T-helper 2 cell (primary cell): ENCODE measurements at regions not wholly inside any gene's neighbourhood (a gene's known extent, or its start where the extent isn't known, plus 50 kb on each side); places are given as distances from the start of the nearest gene placed in this dataset.
"Not testable (repeated sequence)": the region's sequence is repeated elsewhere in the genome, so short reads cannot be mapped to it uniquely, and the experiment has no call there.

Experiments used
- DNase-seq, 5 experiments: peaks; one replicate each; pipeline versions ENCODE4 v3.0.0 to v3.0.0-alpha.2; 2012 to 2022

- no peak for DNase-seq
These were observed 403.7 kb downstream of the OXSM start for GRCh38 chr3:26193558-26193957.

GRCh38 chr3:26196781-26197180, 406.9 kb downstream of the OXSM start:
- DNase-seq = no peak

DNA sequence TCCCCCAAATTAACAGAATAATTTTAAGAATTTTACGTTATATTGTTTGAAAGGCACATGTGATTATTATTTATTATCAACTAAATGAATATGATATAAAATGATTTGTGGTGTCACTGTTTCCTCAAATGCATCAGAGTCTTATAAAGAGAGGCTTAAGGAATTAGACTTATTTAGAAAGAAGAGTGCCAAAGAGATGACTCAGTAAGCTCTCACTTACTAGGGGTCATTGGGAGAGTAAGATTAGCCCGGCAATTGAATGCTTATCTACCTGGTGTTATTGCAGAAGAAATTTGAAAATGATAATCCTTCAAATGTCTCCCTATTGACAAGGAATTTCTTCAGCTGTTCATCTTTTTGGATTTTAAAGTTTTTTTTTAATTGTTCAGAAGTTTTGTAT, 408.7 kb downstream of the OXSM start:
- no peak for DNase-seq

DNA sequence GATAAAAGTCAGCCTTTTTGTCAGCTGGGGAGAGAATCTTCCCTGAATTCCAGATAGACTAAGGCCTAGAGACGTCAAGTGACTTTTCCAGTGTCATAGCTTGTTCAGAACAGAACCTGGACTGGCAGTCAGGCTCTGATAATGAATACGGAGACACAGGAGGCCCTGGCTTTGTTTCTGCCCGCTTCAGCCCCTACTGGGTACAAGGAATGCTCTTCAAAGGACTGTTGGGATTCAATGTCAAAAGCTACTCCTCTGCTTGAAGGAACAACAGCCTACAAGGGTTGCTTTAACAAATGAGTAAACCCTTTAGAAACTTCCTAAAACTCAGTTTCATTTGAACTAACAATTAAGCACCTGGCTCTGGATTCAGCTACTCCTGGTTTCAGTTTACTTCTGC, 412.3 kb downstream of the OXSM start:
- no peak for DNase-seq

- no peak for DNase-seq
These were observed 415.6 kb downstream of the OXSM start for GRCh38 chr3:26205475-26205874.

DNA sequence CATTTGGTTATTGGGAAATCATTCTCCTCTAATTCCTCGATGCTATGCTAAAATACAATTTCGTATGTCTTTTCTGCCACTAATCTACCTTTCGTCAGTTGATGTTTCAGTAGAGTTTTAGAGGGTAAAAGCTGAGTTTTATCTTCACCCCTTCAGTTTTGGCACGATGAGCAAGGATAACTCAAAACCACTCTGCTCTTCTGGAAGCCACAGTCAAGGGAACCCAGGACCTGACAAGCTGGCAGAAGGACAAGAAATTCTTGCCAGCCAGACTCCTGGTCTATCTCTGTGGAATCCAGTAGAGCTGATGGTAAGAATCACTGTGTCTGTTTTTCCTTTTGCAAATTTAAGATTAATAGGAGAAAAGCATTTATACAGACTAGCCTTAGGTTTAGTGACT, 414.4 kb upstream of the LRRC3B start:
- DNase-seq = no peak

- no peak for DNase-seq
These were observed 392.8 kb upstream of the LRRC3B start for GRCh38 chr3:26229801-26230200.

GRCh38 chr3:26233374-26233773, 389.2 kb upstream of the LRRC3B start:
- DNase-seq = no peak

DNA sequence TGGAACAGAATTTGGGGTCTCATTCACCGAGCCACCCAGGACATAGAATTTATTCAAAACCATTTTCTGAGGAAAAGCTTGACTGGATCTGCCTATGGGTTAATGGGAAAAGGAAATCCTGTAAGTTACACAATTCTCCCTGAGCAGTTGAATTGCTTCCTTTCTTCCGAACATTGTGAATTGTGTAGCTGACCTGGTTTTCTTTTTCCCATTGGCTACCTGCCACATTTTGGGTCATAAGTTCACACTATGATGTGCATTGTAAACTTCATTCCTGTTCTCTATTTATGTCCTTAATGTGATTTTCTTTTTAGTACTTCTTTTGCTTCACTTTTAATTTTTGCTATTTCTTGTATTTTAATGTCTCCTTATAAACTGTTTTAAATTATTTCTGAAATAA, 386.0 kb upstream of the LRRC3B start:
- DNase-seq = no peak

DNA sequence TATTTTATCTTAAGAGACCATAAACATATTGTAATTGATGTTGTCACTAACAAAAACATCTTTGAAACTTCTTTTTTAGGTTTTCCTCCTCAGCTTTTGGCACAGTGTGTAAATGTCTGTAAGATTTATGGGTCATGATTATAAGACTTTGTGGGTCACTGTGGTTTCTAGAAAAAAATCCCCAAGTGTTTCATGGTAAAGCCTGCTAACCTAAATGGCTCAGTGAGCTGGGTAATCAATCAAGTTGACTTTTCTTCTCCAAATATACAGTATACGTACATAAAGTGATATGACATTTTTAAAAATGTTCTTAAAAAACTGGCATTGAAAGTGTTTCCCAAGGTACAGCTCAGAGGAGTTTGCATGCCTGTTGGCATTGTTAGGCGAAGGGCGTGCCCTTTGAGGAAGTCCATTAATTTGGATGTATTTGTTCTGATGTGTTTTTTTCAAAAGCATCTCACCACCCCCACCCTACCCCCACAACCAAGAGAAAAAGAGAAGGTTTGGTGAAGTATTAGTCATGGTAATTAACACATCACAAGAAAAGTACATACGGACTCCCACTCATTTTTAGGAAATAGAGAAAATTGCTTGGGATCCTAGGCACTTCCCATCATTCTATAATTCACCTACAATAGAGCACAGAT, 385.4 kb upstream of the LRRC3B start:
- no peak for DNase-seq

DNA sequence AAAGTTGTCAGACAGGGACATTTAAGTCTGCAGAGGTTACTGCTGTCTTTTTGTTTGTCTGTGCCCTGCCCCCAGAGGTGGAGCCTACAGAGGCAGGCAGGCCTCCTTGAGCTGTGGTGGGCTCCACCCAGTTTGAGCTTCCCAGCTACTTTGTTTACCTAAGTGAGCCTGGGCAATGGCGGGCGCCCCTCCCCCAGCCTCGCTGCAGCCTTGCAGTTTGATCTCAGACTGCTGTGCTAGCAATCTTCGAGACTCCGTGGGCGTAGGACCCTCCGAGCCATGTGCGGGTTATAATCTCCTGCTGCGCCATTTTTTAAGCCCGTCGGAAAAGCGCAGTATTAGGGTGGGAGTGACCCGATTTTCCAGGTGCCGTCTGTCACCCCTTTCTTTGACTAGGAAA, 378.0 kb upstream of the LRRC3B start:
- not testable (repeated sequence) for DNase-seq

GRCh38 chr3:26245236-26245635, 377.3 kb upstream of the LRRC3B start:
- DNase-seq = no peak

- DNase-seq = no peak
These were observed 375.7 kb upstream of the LRRC3B start for GRCh38 chr3:26246901-26247300.

- no peak for DNase-seq
These were observed 374.9 kb upstream of the LRRC3B start for GRCh38 chr3:26247712-26248111.

DNA sequence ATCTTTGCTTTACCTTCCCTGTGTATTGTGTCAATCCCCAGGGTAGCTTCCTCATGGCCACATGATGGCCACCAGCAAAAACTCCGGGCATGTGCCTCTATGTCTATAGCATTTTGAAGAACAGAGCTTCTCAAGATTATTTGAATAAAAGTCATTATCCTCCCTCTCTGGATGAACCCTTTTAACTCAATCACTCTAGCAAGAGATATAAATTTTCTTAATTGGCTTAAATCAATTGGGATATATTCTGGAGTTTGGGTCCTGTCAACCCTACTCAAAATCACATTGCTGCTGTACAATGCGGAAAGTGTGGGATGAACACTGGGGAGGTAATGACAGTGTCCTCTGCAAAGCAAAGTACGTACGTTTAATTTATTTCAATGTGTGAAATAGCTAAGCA, 370.6 kb upstream of the LRRC3B start:
- DNase-seq = no peak

DNA sequence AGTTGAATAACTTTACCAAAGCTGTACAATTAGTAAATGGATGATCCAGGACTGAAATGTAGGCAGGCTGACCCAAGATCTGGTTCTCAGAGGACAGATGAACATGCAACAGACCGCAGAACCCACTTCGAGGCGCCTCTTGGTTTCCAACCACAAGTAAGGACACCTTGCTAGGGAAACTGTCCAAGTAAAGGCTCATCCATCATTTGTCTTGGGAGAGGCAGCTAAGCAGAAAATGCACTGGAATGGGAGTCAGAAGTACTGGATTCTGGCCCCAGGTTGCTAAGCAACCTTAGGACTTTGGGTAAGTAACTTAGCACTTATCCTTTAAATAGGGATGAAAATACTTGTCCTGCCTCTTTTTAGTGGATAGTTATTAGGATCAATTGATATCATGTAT, 366.3 kb upstream of the LRRC3B start:
- DNase-seq = no peak

DNA sequence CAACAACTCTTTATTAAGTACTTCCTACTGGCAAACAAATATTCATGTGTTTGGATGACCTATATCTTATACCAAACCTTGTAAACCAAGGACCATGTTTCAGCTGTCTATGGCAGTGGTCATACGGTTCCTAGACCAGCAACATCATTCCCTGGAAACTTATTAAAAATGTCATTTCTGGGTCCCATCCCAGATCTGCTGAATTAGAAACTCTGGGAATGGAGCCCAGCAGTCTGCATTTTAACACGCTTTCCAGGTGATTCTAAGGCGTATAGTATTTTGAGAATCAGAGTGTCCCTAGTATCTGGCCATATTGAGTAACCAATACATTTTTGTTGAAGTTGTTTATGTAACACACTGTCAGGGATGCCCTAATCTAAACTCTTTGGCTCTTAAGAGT, 363.4 kb upstream of the LRRC3B start:
- DNase-seq = no peak

DNA sequence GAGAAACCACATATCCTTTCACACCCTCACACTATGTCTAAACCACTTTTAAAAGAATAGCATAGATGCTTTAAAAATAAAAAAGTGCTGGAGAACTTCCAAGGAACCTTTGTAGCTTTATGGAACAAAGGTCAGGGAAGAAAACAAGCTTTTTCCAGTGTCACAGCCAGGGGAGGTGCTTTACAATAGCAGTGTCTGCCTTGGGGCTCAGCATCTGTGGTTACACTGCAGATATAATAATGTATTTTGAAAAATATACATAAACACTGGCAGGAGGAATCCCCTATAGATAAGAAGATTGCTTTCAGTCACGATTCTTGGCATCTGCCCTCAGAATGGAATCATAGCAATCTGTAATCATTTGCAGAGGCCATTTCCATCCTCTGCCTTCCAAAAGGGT, 362.4 kb upstream of the LRRC3B start:
- no peak for DNase-seq

DNA sequence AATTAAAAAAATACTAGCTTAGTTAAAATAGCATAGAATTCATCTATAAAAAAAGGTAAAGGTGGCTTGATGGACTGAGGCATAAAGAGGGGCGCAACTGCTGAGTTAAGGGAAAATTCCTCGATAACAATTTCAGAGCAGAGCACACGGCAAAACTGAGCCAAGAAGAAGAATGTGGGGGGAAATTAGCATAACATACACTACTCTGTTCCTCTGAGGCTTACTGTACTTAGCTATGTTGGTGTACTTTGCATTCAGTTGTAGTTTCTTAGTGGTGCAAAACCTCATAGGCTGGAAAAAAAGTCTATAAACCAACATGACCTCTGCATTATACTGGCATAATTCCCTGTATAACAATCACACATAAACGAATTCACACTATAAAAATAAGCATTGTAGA, 357.9 kb upstream of the LRRC3B start:
- DNase-seq = no peak

DNA sequence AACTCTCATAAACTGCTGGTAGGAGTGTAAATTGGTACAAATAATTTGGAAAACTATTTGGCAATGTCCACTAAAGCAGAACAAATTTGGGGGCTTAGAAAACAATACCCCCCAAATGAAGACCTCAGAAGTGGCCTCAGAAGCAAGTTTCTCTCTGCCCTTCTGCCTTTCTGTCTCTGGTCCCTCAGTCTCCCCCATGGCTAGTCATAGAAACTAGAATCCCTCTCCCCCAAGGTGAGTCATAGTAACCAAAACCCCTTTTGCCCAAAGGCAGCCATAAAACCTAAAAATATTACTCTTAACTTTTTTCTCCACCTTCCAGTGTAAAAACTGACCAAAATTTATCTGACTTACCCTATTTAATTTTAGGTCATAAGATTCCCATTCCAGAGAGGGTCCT, 350.7 kb upstream of the LRRC3B start:
- DNase-seq = no peak

GRCh38 chr3:26273196-26273595, 349.4 kb upstream of the LRRC3B start:
- DNase-seq = no peak

DNA sequence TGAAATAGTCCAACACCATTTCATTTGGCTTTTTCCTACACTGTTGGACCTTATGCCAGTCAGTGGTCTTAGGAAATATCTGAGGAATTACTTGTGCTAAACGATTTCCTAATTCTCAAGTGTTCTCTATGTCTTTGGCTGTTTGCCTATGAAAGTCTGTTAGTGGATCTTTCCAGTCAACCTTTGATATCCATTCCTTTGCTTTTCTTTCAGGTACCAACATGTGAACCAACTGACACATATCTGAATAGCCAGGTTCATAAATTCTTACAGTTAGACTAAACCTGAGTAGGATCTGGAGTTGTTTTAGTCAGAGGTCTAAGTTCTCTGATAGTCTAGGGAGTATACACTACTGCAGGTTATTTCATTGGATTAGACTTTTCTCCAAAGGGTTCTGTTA, 343.5 kb upstream of the LRRC3B start:
- DNase-seq = no peak

GRCh38 chr3:26280517-26280916, 342.1 kb upstream of the LRRC3B start:
- DNase-seq = no peak

DNA sequence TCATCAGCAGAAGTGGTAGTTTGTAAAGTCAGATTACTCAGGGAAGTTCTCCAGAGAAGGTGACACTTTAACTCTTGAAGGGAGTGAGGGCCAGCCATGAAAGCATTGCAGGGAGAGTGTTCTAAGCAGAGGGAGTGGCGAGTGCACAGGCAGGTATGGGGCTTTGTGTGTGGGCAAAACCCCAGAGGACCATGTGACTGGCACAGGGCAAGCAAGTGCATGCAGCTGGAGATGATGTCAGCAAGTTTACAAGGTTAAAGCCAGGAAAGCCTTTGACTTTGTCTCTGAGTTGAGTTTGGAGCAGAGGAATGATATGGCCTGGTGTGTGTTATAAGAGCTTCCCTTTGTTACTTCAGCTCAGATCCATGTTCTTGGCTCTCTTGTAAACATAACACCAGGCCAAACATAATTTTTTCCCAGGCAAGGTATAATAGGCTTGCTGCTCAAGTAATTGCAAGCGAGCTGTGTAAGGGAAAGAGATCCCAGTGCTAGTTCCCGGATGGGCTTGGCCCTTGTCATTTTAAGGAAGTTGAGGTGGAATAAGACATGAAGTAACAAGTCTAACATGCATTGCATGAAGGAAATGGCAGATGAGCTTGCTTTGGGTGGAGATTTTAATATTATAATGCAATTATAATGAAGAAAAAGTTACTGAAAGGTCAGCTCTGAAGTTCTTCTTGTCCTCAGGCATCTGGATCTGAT, 341.1 kb upstream of the LRRC3B start:
- DNase-seq = no peak

GRCh38 chr3:26284503-26284902, 338.1 kb upstream of the LRRC3B start:
- not testable (repeated sequence) for DNase-seq
